SH-SY5Y (cell line): ENCODE measurements at regions not wholly inside any gene's neighbourhood (a gene's known extent, or its start where the extent isn't known, plus 50 kb on each side); places are given as distances from the start of the nearest gene placed in this dataset.

Source experiments
- GATA2 ChIP-seq: IDR thresholded peaks from 2 replicates; pipeline ENCODE4 v1.6.1; 2011; ENCODE audit warnings: mild to moderate bottlenecking, low read depth, low read length
- GATA3 ChIP-seq: IDR thresholded peaks from 2 replicates; pipeline ENCODE4 v1.6.1; 2011; ENCODE audit warnings: low read depth, mild to moderate bottlenecking, low read length, moderate library complexity

DNA sequence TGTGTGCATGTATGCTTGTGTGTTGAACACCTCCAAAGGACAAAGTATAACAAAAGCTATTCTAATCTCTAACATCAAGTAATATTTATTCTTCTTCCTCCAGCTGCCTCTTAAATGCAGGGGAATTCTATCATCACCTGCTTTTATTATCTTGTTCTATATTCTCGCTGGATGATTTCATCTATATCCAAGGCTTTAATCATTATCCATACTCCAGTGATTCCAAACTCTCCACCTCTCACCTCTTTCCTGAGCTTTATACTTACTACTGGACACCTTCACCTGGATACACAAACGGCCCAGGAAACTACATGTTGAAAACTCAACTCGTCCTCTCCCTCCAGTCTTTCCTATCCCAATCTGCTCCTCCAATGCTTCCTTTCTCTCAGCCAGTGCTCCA is 418.6 kb downstream of the KLF5 start:
- TF ChIP-seq GATA2, result no peak
- no peak for TF ChIP-seq GATA3
